K562 (cell line): ENCODE measurements at regions not wholly inside any gene's neighbourhood (a gene's known extent, or its start where the extent isn't known, plus 50 kb on each side); places are given as distances from the start of the nearest gene placed in this dataset.

Source experiments
- COPS2 ChIP-seq: fragments of 450-650 bp; conservative IDR thresholded peaks from 2 replicates; pipeline ENCODE4 v1.6.1; 2016; ENCODE audit warnings: mild to moderate bottlenecking, moderate library complexity
- CREB1 ChIP-seq, 2 experiments: sonication (generic) in 1 of 2; formaldehyde crosslinking in 1 of 2; IDR thresholded peaks; 2 replicates each; pipeline versions ENCODE4 v1.6.1 to v1.8.0; 2012 to 2022; ENCODE audit warnings: inconsistent platforms in 1 of 2, mild to moderate bottlenecking in 1 of 2, missing genetic modification reagents in 1 of 2, moderate library complexity in 1 of 2
- ESRRA ChIP-seq: fragments of 450-650 bp; IDR thresholded peaks from 2 replicates; pipeline ENCODE4 v1.6.1; 2014; ENCODE audit warnings: low read depth, mild to moderate bottlenecking, moderate library complexity, borderline replicate concordance
- HDAC2 ChIP-seq: fragments of 450-650 bp; IDR thresholded peaks from 2 replicates; pipeline ENCODE4 v1.6.1; 2016; ENCODE audit warnings: mild to moderate bottlenecking
- ILK ChIP-seq: fragments of 450-650 bp; IDR thresholded peaks from 2 replicates; pipeline ENCODE4 v1.6.1; 2016; ENCODE audit warnings: missing genetic modification characterization, low read depth, mild to moderate bottlenecking, missing compliant biosample characterization, moderate library complexity, borderline replicate concordance
- KHSRP ChIP-seq: fragments of 450-650 bp; IDR thresholded peaks from 2 replicates; pipeline ENCODE4 v1.6.1; 2017
- L3MBTL2 ChIP-seq: fragments of 450-650 bp; IDR thresholded peaks from 2 replicates; pipeline ENCODE4 v1.6.1; 2016; ENCODE audit warnings: mild to moderate bottlenecking, moderate library complexity
- MAZ ChIP-seq, 2 experiments: fragments of 450-650 bp in 1 of 2; sonication (generic) in 1 of 2; formaldehyde crosslinking; IDR thresholded peaks in 1 of 2; conservative IDR thresholded peaks in 1 of 2; 2 replicates each; pipeline versions ENCODE4 v1.4.0 to v1.5.0; 2020; ENCODE audit warnings: mild to moderate bottlenecking in 1 of 2, missing genetic modification reagents in 1 of 2
- MYBL2 ChIP-seq, 2 experiments: fragments of 450-650 bp in 1 of 2; sonication (generic) in 1 of 2; formaldehyde crosslinking in 1 of 2; IDR thresholded peaks; 2 replicates each; pipeline versions ENCODE4 v1.6.1 to v1.8.1; 2017 to 2022; ENCODE audit warnings: borderline replicate concordance in 1 of 2, inconsistent platforms in 1 of 2, low read depth in 1 of 2, mild to moderate bottlenecking in 1 of 2, missing genetic modification reagents in 1 of 2, moderate library complexity in 1 of 2
- NFIX ChIP-seq: fragments of 250-450 bp; sonication (Bioruptor Pico); IDR thresholded peaks from 2 replicates; pipeline ENCODE4 v1.4.0; 2020; ENCODE audit warnings: low read depth, mild to moderate bottlenecking, moderate library complexity
- NR4A1 ChIP-seq, 2 experiments: fragments of 250-450 bp in 1 of 2; fragments of 450-650 bp in 1 of 2; sonication (Bioruptor Pico) in 1 of 2; IDR thresholded peaks; 2 replicates each; pipeline versions ENCODE4 v1.4.0 to v1.6.1; 2016 to 2020; ENCODE audit warnings: mild to moderate bottlenecking in 2 of 2, missing compliant biosample characterization in 1 of 2, missing genetic modification characterization in 1 of 2, moderate library complexity in 1 of 2
- NUFIP1 ChIP-seq: fragments of 450-650 bp; IDR thresholded peaks from 2 replicates; pipeline ENCODE4 v1.6.1; 2018; ENCODE audit not compliant: partially characterized antibody
- POLR2H ChIP-seq: IDR thresholded peaks from 2 replicates; pipeline ENCODE4 v1.6.1; 2016; ENCODE audit warnings: missing genetic modification characterization, low read depth, mild to moderate bottlenecking, control low read depth, missing compliant biosample characterization, moderate library complexity
- RBM25 ChIP-seq: fragments of 200-400 bp; formaldehyde crosslinking; IDR thresholded peaks from 2 replicates; pipeline ENCODE4 v1.6.1; 2018; ENCODE audit warnings: low read length, low read depth, moderate library complexity; ENCODE audit not compliant: severe bottlenecking
- RFX1 ChIP-seq: fragments of 450-650 bp; IDR thresholded peaks from 2 replicates; pipeline ENCODE4 v1.6.1; 2016; ENCODE audit warnings: mild to moderate bottlenecking, moderate library complexity
- SREBF2 ChIP-seq: sonication (generic); formaldehyde crosslinking; IDR thresholded peaks from 2 replicates; pipeline ENCODE4 v1.4.0; 2020; ENCODE audit warnings: mild to moderate bottlenecking, missing genetic modification reagents
- ZNF785 ChIP-seq: fragments of 250-450 bp; sonication (Bioruptor Pico); IDR thresholded peaks from 2 replicates; pipeline ENCODE4 v1.4.0; 2020; ENCODE audit warnings: mild to moderate bottlenecking
- TF ChIP-seq, protein P1 (sequence below): IDR thresholded peaks from 2 replicates; pipeline ENCODE4 v1.6.1; 2012; ENCODE audit warnings: low read depth, low read length, improper control_type of control experiment, borderline replicate concordance
- TF ChIP-seq, protein P2 (sequence below): fragments of 450-650 bp; IDR thresholded peaks from 2 replicates; pipeline ENCODE4 v1.6.1; 2016; ENCODE audit warnings: mild to moderate bottlenecking
- TF ChIP-seq, protein P3 (sequence below): sonication (generic); IDR thresholded peaks from 2 replicates; pipeline ENCODE4 v1.6.1; 2016
- TF ChIP-seq, protein P4 (sequence below): IDR thresholded peaks from 2 replicates; pipeline ENCODE4 v1.6.1; 2016; ENCODE audit warnings: missing genetic modification characterization, missing compliant biosample characterization

DNA sequence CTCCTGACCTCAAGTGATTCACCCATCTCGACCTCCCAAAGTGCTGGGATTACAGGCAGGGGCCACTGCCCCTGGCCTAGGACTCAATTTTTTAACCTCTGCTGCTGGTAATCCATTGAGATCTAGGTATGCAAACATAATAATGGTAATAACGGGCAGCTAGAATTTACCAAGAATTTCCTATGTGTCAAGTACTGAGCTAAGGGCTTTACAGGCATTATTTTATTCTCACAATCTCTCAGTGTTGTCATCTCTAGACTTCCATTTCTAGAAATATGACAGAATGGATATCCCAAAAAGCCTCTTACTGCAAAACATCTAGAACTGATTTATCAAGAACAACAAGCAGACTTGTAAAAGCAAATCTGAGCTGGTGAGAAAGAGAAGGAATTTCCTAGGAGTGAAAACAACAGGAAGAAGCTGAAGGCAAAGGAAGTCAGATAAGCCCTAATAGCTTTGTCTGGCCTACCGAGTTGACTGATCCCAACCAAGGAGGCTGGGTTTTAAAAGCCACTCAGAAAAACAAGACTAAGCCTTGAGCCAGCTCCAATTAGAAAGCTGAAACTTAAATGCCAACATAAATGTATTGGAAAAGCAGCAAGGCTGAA lies 70.6 kb downstream of the CCDC71L start (continued):
- TF ChIP-seq, protein P1, sequence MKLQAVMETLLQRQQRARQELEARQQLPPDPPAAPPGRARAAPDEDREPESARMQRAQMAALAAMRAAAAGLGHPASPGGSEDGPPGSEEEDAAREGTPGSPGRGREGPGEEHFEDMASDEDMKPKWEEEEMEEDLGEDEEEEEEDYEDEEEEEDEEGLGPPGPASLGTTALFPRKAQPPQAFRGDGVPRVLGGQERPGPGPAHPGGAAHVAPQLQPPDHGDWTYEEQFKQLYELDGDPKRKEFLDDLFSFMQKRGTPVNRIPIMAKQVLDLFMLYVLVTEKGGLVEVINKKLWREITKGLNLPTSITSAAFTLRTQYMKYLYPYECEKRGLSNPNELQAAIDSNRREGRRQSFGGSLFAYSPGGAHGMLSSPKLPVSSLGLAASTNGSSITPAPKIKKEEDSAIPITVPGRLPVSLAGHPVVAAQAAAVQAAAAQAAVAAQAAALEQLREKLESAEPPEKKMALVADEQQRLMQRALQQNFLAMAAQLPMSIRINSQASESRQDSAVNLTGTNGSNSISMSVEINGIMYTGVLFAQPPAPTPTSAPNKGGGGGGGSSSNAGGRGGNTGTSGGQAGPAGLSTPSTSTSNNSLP: 0 out of 2 replicates have a peak, but pooled peaks have one; percentile 36
- TF ChIP-seq COPS2 (no peak), CREB1 (IDR thresholded peaks at IDR 0.05) (no peak), CREB1 (CRISPR knock-in tag; IDR thresholded peaks at IDR 0.05) (no peak), RBM25 (no peak), NUFIP1 (no peak), NR4A1 (CRISPR knock-in tag; IDR thresholded peaks at IDR 0.05) (0 out of 2 replicates have a peak, but pooled peaks have one; percentile 38), NR4A1 (tag; IDR thresholded peaks at IDR 0.05) (no peak), RFX1 (no peak), POLR2H (no peak), L3MBTL2 (0 out of 2 replicates have a peak, but pooled peaks have one; percentile 37), ZNF785 (CRISPR knock-in tag) (no peak), ILK (tag) (no peak), KHSRP (no peak), SREBF2 (no peak), MYBL2 (IDR thresholded peaks at IDR 0.05; ENCODE audit: low read depth) (no peak), MYBL2 (CRISPR knock-in tag; IDR thresholded peaks at IDR 0.05; ENCODE audit: borderline replicate concordance) (no peak), NFIX (CRISPR knock-in tag) (no peak), ESRRA (no peak), HDAC2 (peak; percentile 78), MAZ (CRISPR knock-in tag; conservative IDR thresholded peaks at IDR 0.05 in 1 of 2, IDR thresholded peaks at IDR 0.05 in 1 of 2) (no peak)
- TF ChIP-seq, protein P2, sequence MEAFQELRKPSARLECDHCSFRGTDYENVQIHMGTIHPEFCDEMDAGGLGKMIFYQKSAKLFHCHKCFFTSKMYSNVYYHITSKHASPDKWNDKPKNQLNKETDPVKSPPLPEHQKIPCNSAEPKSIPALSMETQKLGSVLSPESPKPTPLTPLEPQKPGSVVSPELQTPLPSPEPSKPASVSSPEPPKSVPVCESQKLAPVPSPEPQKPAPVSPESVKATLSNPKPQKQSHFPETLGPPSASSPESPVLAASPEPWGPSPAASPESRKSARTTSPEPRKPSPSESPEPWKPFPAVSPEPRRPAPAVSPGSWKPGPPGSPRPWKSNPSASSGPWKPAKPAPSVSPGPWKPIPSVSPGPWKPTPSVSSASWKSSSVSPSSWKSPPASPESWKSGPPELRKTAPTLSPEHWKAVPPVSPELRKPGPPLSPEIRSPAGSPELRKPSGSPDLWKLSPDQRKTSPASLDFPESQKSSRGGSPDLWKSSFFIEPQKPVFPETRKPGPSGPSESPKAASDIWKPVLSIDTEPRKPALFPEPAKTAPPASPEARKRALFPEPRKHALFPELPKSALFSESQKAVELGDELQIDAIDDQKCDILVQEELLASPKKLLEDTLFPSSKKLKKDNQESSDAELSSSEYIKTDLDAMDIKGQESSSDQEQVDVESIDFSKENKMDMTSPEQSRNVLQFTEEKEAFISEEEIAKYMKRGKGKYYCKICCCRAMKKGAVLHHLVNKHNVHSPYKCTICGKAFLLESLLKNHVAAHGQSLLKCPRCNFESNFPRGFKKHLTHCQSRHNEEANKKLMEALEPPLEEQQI: 0 out of 2 replicates have a peak, but pooled peaks have one; percentile 66
- TF ChIP-seq, protein P3, sequence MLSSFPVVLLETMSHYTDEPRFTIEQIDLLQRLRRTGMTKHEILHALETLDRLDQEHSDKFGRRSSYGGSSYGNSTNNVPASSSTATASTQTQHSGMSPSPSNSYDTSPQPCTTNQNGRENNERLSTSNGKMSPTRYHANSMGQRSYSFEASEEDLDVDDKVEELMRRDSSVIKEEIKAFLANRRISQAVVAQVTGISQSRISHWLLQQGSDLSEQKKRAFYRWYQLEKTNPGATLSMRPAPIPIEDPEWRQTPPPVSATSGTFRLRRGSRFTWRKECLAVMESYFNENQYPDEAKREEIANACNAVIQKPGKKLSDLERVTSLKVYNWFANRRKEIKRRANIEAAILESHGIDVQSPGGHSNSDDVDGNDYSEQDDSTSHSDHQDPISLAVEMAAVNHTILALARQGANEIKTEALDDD: peak; percentile 67; the same call in 1 of the 2 replicates
- TF ChIP-seq, protein P4, sequence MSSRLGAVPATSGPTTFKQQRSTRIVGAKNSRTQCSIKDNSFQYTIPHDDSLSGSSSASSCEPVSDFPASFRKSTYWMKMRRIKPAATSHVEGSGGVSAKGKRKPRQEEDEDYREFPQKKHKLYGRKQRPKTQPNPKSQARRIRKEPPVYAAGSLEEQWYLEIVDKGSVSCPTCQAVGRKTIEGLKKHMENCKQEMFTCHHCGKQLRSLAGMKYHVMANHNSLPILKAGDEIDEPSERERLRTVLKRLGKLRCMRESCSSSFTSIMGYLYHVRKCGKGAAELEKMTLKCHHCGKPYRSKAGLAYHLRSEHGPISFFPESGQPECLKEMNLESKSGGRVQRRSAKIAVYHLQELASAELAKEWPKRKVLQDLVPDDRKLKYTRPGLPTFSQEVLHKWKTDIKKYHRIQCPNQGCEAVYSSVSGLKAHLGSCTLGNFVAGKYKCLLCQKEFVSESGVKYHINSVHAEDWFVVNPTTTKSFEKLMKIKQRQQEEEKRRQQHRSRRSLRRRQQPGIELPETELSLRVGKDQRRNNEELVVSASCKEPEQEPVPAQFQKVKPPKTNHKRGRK: no peak
